HG02938 (cell line): ENCODE measurements at regions not wholly inside any gene's neighbourhood (a gene's known extent, or its start where the extent isn't known, plus 50 kb on each side); places are given as distances from the start of the nearest gene placed in this dataset.
A peak's percentile ranks its signal among the peaks of the same experiment; 100 is the strongest.

ENCODE experiments used
- ATAC-seq: cut with Tn5 transposase; IDR thresholded peaks from one replicate; pipeline ENCODE4 v1.9.1; 2021; ENCODE audit warnings: mild to moderate bottlenecking, moderate library complexity; ENCODE audit not compliant: unreplicated experiment

GRCh38 chrX:10744007-10744406, 123.6 kb upstream of the MID1 start:
- ATAC-seq: no peak

- ATAC-seq: no peak
Observed at GRCh38 chrX:10747975-10748374, 127.6 kb upstream of the MID1 start.

GRCh38 chrX:10749113-10749512, 128.7 kb upstream of the MID1 start:
- ATAC-seq: no peak

- ATAC-seq: no peak
Observed at GRCh38 chrX:10750581-10750980, 130.2 kb upstream of the MID1 start.

GRCh38 chrX:10753116-10753515, 132.7 kb upstream of the MID1 start:
- ATAC-seq: no peak

GRCh38 chrX:10754445-10754844, 134.1 kb upstream of the MID1 start:
- ATAC-seq: no peak

GRCh38 chrX:10755439-10756334, 135.3 kb upstream of the MID1 start:
- no peak for ATAC-seq

GRCh38 chrX:10756441-10756840, 136.1 kb upstream of the MID1 start:
- no peak for ATAC-seq

GRCh38 chrX:10759141-10759799, 138.9 kb upstream of the MID1 start:
- ATAC-seq: no peak

GRCh38 chrX:10761447-10761846, 141.1 kb upstream of the MID1 start:
- ATAC-seq: no peak

- ATAC-seq: peak; percentile 51
Observed at GRCh38 chrX:10769195-10769594, 148.8 kb upstream of the MID1 start.

GRCh38 chrX:10769696-10770619, 149.6 kb upstream of the MID1 start:
- no peak for ATAC-seq

- no peak for ATAC-seq
Observed at GRCh38 chrX:10773318-10773717, 152.9 kb upstream of the MID1 start.

- ATAC-seq: no peak
Observed at GRCh38 chrX:10781847-10782530, 161.6 kb upstream of the MID1 start.

- ATAC-seq: no peak
Observed at GRCh38 chrX:10783451-10783995, 163.1 kb upstream of the MID1 start.

- ATAC-seq: no peak
Observed at GRCh38 chrX:10787264-10787663, 166.9 kb upstream of the MID1 start.

- ATAC-seq: no peak
Observed at GRCh38 chrX:10794203-10794630, 173.8 kb upstream of the MID1 start.

- ATAC-seq: no peak
Observed at GRCh38 chrX:10795721-10796120, 175.3 kb upstream of the MID1 start.

GRCh38 chrX:10797466-10797865, 177.1 kb upstream of the MID1 start:
- ATAC-seq: no peak

GRCh38 chrX:10798041-10798440, 177.7 kb upstream of the MID1 start:
- ATAC-seq: no peak
